H9 (cell line): ENCODE measurements at regions not wholly inside any gene's neighbourhood (a gene's known extent, or its start where the extent isn't known, plus 50 kb on each side); places are given as distances from the start of the nearest gene placed in this dataset.

Experiments used
- DNase-seq: peaks from one replicate; pipeline ENCODE4 v3.0.0-alpha.2; 2017
- H2AFZ ChIP-seq: one replicate; pipeline ENCODE4 v1.6.1; 2013; ENCODE audit warnings: mild to moderate bottlenecking, low read length, control low read depth, moderate library complexity
- H2AK5ac ChIP-seq: 2 replicates; pipeline ENCODE4 v1.6.1; 2013; ENCODE audit warnings: low read length, control low read depth, mixed read lengths; ENCODE audit not compliant: insufficient read length
- H2BK120ac ChIP-seq: one replicate; pipeline ENCODE4 v1.6.1; 2013; ENCODE audit warnings: low read depth, mild to moderate bottlenecking, low read length, control low read depth, inconsistent platforms; ENCODE audit not compliant: poor library complexity, severe bottlenecking
- H2BK12ac ChIP-seq: 2 replicates; pipeline ENCODE4 v1.6.1; 2013; ENCODE audit warnings: low read length, control low read depth, mixed read lengths, low read depth; ENCODE audit not compliant: insufficient read length
- H2BK15ac ChIP-seq: 2 replicates; pipeline ENCODE4 v1.6.1; 2013; ENCODE audit warnings: low read depth, low read length, control low read depth
- H2BK20ac ChIP-seq: one replicate; pipeline ENCODE4 v1.6.1; 2013; ENCODE audit warnings: low read depth, mild to moderate bottlenecking, low read length, control low read depth, inconsistent platforms; ENCODE audit not compliant: poor library complexity, severe bottlenecking
- H2BK5ac ChIP-seq: 2 replicates; pipeline ENCODE4 v1.6.1; 2013; ENCODE audit warnings: low read length, control low read depth, mixed read lengths; ENCODE audit not compliant: insufficient read length
- H3K14ac ChIP-seq: 2 replicates; pipeline ENCODE4 v1.6.1; 2013; ENCODE audit warnings: low read length, control low read depth; ENCODE audit not compliant: insufficient read depth
- H3K18ac ChIP-seq: 2 replicates; pipeline ENCODE4 v1.6.1; 2013; ENCODE audit warnings: low read depth, mild to moderate bottlenecking, mixed read lengths, low read length, control low read depth; ENCODE audit not compliant: insufficient read length
- H3K23ac ChIP-seq: 2 replicates; pipeline ENCODE4 v1.6.1; 2013; ENCODE audit warnings: low read length, control low read depth, mixed read lengths, low read depth; ENCODE audit not compliant: insufficient read length
- H3K23me2 ChIP-seq: 2 replicates; pipeline ENCODE4 v1.6.1; 2013; ENCODE audit warnings: low read depth, mild to moderate bottlenecking, mixed read lengths, low read length, control low read depth; ENCODE audit not compliant: insufficient read length, poor library complexity, severe bottlenecking
- H3K27ac ChIP-seq: 2 replicates; pipeline ENCODE4 v1.5.1; 2013; ENCODE audit warnings: low read length, control low read depth, mixed read lengths, low read depth; ENCODE audit not compliant: insufficient read length
- H3K27me3 ChIP-seq: 2 replicates; pipeline ENCODE4 v1.6.1; 2013; ENCODE audit warnings: low read length, control low read depth, inconsistent platforms; ENCODE audit not compliant: insufficient read depth
- H3K4ac ChIP-seq: 2 replicates; pipeline ENCODE4 v1.6.1; 2013; ENCODE audit warnings: low read depth, mild to moderate bottlenecking, control low read depth, inconsistent platforms, low read length, moderate library complexity
- H3K4me1 ChIP-seq: 2 replicates; pipeline ENCODE4 v1.6.1; 2013; ENCODE audit warnings: low read length, control low read depth, inconsistent platforms; ENCODE audit not compliant: insufficient read depth
- H3K4me2 ChIP-seq: 2 replicates; pipeline ENCODE4 v1.6.1; 2013; ENCODE audit warnings: low read length, control low read depth, mixed read lengths; ENCODE audit not compliant: insufficient read length, insufficient read depth
- H3K56ac ChIP-seq: 2 replicates; pipeline ENCODE4 v1.6.1; 2013; ENCODE audit warnings: low read depth, mild to moderate bottlenecking, mixed read lengths, low read length, control low read depth; ENCODE audit not compliant: insufficient read length
- H3K79me1 ChIP-seq: 2 replicates; pipeline ENCODE4 v1.6.1; 2013; ENCODE audit warnings: low read depth, mild to moderate bottlenecking, moderate library complexity, low read length, control low read depth, inconsistent platforms; ENCODE audit not compliant: insufficient read depth, poor library complexity, severe bottlenecking
- H3K79me2 ChIP-seq: 2 replicates; pipeline ENCODE4 v1.6.1; 2013; ENCODE audit warnings: low read length, control low read depth, inconsistent platforms; ENCODE audit not compliant: insufficient read depth
- H3K9ac ChIP-seq: 2 replicates; pipeline ENCODE4 v1.6.1; 2013; ENCODE audit warnings: low read length, control low read depth, mixed read lengths; ENCODE audit not compliant: insufficient read length; ENCODE audit errors: extremely low read depth
- H3K9me3 ChIP-seq: one replicate; pipeline ENCODE4 v1.6.1; 2013; ENCODE audit warnings: low read depth, low read length, inconsistent platforms; ENCODE audit not compliant: control insufficient read depth
- H3T11ph ChIP-seq: one replicate; pipeline ENCODE4 v1.6.1; 2013; ENCODE audit warnings: mild to moderate bottlenecking, low read length, control low read depth, inconsistent platforms
- H4K20me1 ChIP-seq: one replicate; pipeline ENCODE4 v1.6.1; 2013; ENCODE audit not compliant: control insufficient read depth, insufficient read length, insufficient read depth
- H4K5ac ChIP-seq: 2 replicates; pipeline ENCODE4 v1.6.1; 2013; ENCODE audit warnings: low read depth, mild to moderate bottlenecking, mixed read lengths, low read length, control low read depth; ENCODE audit not compliant: insufficient read length
- H4K8ac ChIP-seq: replicated peaks from 2 replicates; pipeline ENCODE4 v1.6.1; 2013; ENCODE audit warnings: low read length, control low read depth, mixed read lengths, low read depth; ENCODE audit not compliant: insufficient read length
- H4K91ac ChIP-seq: 2 replicates; pipeline ENCODE4 v1.6.1; 2013; ENCODE audit warnings: low read depth, mild to moderate bottlenecking, moderate library complexity, mixed read lengths, low read length, control low read depth; ENCODE audit not compliant: insufficient read length
- H3K27ac Mint-ChIP-seq, 3 experiments: 2 replicates in 2 of 3; 3 replicates in 1 of 3; pipeline ENCODE4 v1.8.0; 2020 to 2021; ENCODE audit warnings: mixed read lengths in 3 of 3, mild to moderate bottlenecking in 1 of 3, moderate library complexity in 1 of 3
- H3K27me3 Mint-ChIP-seq: 2 replicates; pipeline ENCODE4 v1.8.0; 2021; ENCODE audit warnings: low read depth, mild to moderate bottlenecking, moderate library complexity, mixed read lengths
- H3K36me3 Mint-ChIP-seq, 3 experiments: 2 replicates in 2 of 3; 3 replicates in 1 of 3; pipeline ENCODE4 v1.8.0; 2020 to 2021; ENCODE audit warnings: low read depth in 3 of 3, mixed read lengths in 3 of 3; ENCODE audit not compliant: insufficient read depth in 1 of 3
- H3K4me1 Mint-ChIP-seq, 2 experiments: 2 replicates each; pipeline ENCODE4 v1.8.0; 2020; ENCODE audit warnings: mixed read lengths in 2 of 2
- H3K4me3 Mint-ChIP-seq, 2 experiments: 2 replicates in 1 of 2; 3 replicates in 1 of 2; pipeline ENCODE4 v1.8.0; 2020 to 2021; ENCODE audit warnings: mild to moderate bottlenecking in 2 of 2, mixed read lengths in 2 of 2, moderate library complexity in 1 of 2
- H3K9me3 Mint-ChIP-seq, 2 experiments: 2 replicates in 1 of 2; 3 replicates in 1 of 2; pipeline ENCODE4 v1.8.0; 2020; ENCODE audit warnings: mild to moderate bottlenecking in 2 of 2, mixed read lengths in 2 of 2, moderate library complexity in 1 of 2
- WGBS: extraction: QIAGEN DNeasy Blood & Tissue Kit; methylation state at CpG from one replicate; pipeline ENCODE4 v1.1.7; 2013; ENCODE audit warnings: missing lambda C conversion rate, low lambda C conversion rate, mixed read lengths; ENCODE audit not compliant: insufficient read length; ENCODE audit errors: extremely low coverage; 5-methylcytosine and 5-hydroxymethylcytosine counted together
- TF ChIP-seq, protein P1 (sequence below): fragments of 200-600 bp; sonication (generic); conservative IDR thresholded peaks from 3 replicates; pipeline ENCODE4 v1.8.0; 2021; ENCODE audit warnings: antibody characterized with exemption, mild to moderate bottlenecking

DNA sequence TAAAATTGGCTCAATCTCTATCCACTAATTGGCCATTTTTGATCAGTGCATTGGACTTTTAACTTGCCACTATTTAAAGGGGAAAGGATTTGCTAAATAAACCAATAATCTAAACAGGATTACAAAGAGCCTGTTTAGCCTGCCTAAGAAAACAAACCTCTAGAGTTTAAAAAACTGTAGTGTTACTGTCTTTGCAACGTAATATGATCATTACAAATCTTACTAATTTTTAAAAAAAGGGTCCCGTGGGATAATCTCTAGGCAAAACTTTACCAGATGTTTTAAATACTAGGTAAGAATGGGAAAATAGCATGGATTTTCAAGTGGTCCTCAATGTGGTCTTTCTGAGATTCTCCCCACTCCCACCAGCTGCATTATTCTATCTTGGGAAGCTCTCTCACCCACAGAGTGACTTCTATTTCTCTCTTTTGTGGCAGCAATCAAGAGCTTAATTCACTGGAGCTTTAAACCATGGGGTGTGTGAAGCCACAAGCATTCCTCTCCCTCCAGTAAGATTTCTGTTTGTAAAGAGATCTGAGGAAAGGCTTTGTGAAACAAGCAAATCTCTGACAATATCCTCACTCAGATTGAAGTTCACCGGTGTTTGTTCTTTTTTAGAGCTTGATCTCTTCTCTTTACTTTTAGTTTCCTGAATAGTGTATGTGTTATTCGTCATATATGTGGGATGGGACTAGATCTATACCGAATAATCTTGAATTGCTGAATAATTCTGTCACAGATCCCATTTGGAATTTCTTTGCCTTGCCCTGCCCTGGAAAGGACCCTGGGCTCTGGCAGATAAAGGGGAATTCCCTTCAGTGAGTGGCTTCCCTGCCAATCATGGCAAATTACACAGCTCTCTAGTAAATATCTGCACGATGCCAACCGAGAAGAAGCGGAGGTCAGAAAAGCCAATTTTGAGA is 132.2 kb downstream of the TLR5 start:
- Histone ChIP-seq H3K23ac (no peak overlapping the region), H2BK120ac (no peak overlapping the region), H2AK5ac (no peak overlapping the region), H3K79me1 (no peaks in the 10 kb centered on the region), H4K91ac (no peak overlapping the region), H4K5ac (no peak overlapping the region), H2AFZ (no peak overlapping the region), H2BK20ac (no peak overlapping the region), H3K4me1 (peaks cover 16% of the 10 kb centered on the region; the same call in 1 of the 2 replicates), H4K20me1 (no peaks in the 10 kb centered on the region), H3K27ac (no peak overlapping the region), H3K79me2 (no peaks in the 10 kb centered on the region), H2BK5ac (no peak overlapping the region), H3K18ac (no peak overlapping the region), H3K9ac (no peak overlapping the region), H3K27me3 (no peaks in the 10 kb centered on the region; the same call in 1 of the 2 replicates), H3K4me2 (no peak overlapping the region), H2BK12ac (no peak overlapping the region), H3T11ph (no peak overlapping the region), H3K9me3 (no peaks in the 10 kb centered on the region), H3K14ac (no peak overlapping the region), H3K23me2 (no peaks in the 10 kb centered on the region), H3K4ac (no peak overlapping the region), H3K56ac (no peak overlapping the region), H2BK15ac (no peak overlapping the region), H4K8ac (no peak overlapping the region)
- TF ChIP-seq, protein P1, sequence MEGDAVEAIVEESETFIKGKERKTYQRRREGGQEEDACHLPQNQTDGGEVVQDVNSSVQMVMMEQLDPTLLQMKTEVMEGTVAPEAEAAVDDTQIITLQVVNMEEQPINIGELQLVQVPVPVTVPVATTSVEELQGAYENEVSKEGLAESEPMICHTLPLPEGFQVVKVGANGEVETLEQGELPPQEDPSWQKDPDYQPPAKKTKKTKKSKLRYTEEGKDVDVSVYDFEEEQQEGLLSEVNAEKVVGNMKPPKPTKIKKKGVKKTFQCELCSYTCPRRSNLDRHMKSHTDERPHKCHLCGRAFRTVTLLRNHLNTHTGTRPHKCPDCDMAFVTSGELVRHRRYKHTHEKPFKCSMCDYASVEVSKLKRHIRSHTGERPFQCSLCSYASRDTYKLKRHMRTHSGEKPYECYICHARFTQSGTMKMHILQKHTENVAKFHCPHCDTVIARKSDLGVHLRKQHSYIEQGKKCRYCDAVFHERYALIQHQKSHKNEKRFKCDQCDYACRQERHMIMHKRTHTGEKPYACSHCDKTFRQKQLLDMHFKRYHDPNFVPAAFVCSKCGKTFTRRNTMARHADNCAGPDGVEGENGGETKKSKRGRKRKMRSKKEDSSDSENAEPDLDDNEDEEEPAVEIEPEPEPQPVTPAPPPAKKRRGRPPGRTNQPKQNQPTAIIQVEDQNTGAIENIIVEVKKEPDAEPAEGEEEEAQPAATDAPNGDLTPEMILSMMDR, result no peak
- H3K9me3 Mint-ChIP-seq, result no peaks in the 10 kb centered on the region
- WGBS, result no CpG with 5 or more reads among the region's 8 CpGs
- H3K4me3 Mint-ChIP-seq, result peak overlapping the region; percentile 19 to 33
- DNase-seq, result no peak
- peaks cover 10 to 26% (median 12%) of the 10 kb centered on the region in 3 experiments for H3K36me3 Mint-ChIP-seq
- peaks cover 4% of the 10 kb centered on the region for H3K27me3 Mint-ChIP-seq
- H3K27ac Mint-ChIP-seq, result peak overlapping the region; percentile 85 to 96 (median 95)
- H3K4me1 Mint-ChIP-seq, result peaks cover 53 to 64% of the 10 kb centered on the region in 2 experiments
